Hematopoietic multipotent progenitor cell treated with erythropoietin and hydrocortisone succinate and interleukin-3 and kit ligand, for 8 days (in vitro differentiated cells): ENCODE measurements at regions not wholly inside any gene's neighbourhood (a gene's known extent, or its start where the extent isn't known, plus 50 kb on each side); places are given as distances from the start of the nearest gene placed in this dataset.

ENCODE experiments used
- DNase-seq: peaks from one replicate; pipeline ENCODE4 v3.0.0-alpha.2; 2015

DNA sequence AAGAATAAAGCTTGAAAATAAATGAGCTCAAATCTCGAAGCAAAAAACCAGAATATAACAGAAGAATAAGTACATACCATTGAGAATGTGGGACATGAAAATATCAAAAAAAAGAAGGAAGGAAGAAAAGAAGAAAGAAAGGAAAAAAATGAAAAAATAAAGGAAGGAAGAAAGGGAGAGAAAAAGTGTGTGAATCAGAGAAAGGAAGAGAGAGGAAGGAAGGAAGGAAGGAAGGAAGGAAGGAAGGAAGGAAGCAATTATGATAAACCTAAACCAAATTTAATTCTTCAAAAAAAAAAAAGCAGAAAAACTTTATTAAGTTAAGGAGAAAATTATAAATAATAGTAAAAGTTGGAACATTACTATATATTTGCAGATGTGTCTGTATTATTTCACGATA lies 949.8 kb downstream of the NLGN4X start:
- DNase-seq, result no peak

DNA sequence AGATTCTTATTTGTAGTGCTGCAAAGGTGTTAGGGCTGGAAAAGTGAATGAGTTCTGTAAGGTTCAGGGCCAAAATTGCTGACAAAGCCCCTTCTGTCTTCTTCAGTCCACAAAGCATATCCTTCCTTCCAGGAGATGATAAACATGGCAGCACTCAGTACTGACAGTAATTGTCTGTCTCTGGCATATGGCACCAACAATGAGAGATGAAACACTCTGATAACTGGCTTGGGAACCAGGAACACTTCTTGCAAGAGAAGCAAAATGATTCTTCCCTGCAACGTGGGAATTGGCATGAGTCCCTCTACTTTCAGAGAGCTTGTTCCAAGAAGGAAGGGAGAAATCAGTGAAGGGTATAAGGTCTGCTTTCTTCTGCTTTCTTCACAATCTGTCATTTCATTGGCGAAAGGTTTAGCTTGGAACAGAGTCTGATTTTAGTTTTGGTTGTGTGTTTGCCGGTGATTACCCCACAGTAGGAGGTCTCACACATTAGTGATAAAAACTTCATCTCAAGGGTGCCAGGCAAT lies 963.3 kb downstream of the NLGN4X start:
- no peak for DNase-seq

GRCh38 chrX:5250106-5250505 lies 978.6 kb downstream of the NLGN4X start:
- DNase-seq, result no peak

GRCh38 chrX:5242091-5242790 lies 986.4 kb downstream of the NLGN4X start:
- DNase-seq, result no peak

DNA sequence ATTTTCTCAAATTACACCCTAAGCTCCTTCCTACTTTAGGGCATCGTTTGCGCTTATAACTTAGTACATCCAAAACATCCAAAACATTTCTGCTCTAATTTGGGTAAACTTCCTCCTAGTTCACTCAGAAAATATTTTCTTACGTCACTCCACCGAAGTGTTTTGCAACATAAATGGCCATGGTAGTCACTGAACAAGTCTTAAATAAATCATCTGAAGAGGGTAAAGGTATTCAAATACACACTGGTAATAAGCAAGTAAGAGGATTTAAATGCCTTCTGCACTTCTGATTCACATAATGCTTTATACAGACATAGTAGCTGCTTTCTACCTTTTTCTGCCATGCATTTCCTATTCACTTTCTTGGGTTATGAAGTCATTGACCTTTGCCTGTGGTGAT lies 991.9 kb downstream of the NLGN4X start:
- no peak for DNase-seq

GRCh38 chrX:5236096-5236495 lies 992.6 kb downstream of the NLGN4X start:
- DNase-seq, result peak; percentile 3

DNA sequence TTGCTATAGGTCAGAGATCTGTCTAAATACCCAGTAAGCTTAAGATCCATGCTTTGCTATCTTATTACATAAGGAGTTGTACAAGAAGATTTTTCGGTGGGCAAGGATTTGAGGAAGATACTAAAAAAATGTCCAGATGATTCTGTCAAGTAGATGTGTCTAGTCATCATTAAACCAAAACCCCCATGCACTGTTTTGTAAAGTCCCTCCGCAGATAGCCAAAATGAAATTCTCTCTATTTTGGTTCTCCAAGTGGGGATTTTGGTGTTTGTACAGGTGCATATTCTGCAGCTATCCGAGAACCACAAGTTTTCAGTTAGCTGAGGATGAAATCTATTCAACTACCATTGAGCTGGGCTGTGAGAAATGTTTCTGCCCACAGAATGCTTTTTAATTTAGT lies 994.8 kb downstream of the NLGN4X start:
- DNase-seq, result no peak

DNA sequence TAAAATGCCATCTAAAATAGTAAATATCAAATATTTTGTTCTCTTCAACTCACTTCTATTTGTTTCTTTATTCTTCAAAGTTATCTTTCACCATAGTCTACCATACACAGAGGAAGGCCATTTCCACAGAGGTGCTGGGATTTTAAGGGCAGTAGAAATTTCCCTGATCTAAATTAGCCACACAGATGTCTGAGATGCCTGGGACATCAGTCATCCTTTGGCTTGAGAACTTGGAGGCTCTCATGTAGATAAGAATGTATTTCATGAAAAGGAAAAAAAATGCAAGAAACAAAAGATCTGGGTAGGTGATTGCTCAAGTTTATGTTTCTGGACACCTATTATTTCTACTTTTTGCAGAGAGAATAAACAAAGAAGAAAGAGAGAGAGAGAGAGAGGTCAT lies 1008.2 kb downstream of the NLGN4X start:
- DNase-seq, result no peak

GRCh38 chrX:5194806-5195205 lies 1033.9 kb downstream of the NLGN4X start:
- DNase-seq, result no peak

DNA sequence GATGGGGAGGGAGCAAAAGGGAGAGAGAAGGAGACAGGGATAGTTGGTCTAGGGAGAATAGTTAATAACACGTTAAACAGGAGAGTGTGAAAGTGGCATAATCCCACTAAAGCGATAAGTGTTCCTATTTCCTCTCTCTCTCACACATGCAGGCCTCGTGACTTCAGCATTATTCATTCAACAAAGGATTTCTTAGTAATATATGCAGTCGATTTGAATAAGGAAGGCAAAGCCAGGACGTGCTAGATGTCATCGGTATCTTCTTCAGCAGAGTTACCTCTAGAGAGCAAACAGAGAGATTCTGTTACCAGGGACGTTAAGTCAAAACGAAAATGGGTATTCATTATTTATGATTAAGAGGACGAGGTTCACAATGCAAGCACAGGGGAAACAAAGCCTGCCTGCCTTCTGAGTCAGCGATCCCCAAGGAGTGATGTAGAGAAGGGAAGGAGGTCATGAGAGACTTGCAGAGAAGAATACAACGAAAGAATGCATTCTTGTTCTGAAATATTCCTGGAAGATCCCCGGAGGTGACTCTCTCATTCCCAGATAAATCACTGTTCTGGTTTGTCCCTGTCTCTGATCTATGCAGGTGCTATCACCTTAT lies 1048.4 kb downstream of the NLGN4X start:
- no peak for DNase-seq

DNA sequence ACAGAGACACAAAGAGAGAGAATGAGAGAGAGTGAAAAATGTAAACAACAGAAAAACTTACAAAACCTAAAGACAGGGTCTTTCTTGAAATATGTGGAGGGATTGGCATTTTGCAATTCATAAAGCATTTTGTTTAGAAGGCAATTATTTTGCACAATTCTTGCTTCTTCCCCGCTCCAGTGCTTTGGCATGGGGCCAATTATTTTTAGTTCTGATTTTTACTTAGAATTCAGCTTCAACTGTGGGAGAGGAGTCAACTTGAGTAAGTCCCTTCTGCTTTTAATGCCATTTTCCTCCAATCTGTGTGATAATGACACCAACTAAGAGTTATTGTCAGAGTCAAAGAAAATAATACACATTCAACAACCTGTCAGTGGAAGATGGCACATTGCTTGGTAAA lies 1051.9 kb downstream of the NLGN4X start:
- no peak for DNase-seq

GRCh38 chrX:5163663-5164062 lies 1065.0 kb downstream of the NLGN4X start:
- no peak for DNase-seq

GRCh38 chrX:5155301-5155700 lies 1073.4 kb downstream of the NLGN4X start:
- DNase-seq, result no peak

- no peak for DNase-seq
Measured at GRCh38 chrX:5145957-5146356, 1082.7 kb downstream of the NLGN4X start.

DNA sequence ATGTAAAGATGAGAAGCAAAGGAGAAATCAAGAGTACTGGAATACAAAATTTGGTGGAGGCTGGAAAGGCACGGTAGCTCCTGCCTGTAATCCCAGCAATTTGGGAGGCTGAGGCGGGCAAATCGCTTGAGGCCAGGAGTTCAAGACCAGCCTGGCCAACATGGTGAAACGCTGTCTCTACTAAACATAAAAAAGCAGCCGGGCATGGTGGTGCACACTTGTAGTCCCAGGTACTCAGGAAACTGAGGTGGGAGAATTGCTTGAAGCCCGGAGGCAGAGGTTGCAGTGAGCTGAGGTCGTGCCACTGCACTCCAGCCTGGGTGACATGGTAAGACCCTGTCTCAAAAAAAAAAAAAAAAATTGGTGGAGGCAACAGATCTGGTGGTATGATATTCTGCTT lies 1086.0 kb downstream of the NLGN4X start:
- DNase-seq, result no peak

- DNase-seq, result no peak
Measured at GRCh38 chrX:5122181-5122678, 1106.4 kb downstream of the NLGN4X start.

DNA sequence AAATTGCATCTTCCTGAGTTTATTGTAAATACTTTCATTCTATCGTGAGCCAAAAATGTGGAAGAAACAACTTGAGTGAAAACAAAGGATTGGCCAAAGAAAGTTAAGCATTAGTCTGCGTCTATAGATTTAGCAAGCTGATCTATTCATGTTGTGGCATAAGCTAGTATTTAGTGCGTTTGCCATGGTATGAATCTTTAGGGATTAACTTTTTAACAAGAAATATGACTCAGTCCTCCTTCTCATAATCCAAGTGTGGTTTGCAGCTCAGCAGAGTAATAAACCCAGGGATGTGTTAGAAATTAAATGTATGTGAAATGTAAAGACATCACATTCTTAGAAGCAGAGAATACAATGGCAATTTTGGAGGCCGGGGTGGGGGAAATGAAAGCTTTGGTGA lies 1110.9 kb downstream of the NLGN4X start:
- no peak for DNase-seq

GRCh38 chrX:5113128-5113527 lies 1115.5 kb downstream of the NLGN4X start:
- peak; percentile 57 for DNase-seq

DNA sequence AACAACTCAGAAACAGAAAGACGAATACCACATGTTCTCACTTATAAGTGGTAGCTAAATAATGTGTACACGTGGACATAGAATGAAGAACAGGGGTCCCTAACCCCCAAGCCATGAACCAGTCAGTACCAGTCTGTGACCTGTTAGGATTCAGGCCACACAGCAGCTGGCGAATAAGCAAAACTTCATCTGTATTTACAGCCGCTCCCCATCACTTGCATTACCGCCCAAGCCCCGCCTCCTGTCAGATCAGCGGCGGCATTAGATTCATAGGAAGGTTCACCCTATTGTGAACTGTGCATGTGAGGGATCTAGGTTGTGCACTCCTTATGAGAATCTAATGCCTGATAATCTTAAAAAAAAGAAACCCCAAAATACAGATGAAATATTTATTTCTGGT lies 1128.7 kb downstream of the NLGN4X start:
- no peak for DNase-seq

- DNase-seq, result no peak
Measured at GRCh38 chrX:5086388-5086787, 1142.3 kb downstream of the NLGN4X start.

DNA sequence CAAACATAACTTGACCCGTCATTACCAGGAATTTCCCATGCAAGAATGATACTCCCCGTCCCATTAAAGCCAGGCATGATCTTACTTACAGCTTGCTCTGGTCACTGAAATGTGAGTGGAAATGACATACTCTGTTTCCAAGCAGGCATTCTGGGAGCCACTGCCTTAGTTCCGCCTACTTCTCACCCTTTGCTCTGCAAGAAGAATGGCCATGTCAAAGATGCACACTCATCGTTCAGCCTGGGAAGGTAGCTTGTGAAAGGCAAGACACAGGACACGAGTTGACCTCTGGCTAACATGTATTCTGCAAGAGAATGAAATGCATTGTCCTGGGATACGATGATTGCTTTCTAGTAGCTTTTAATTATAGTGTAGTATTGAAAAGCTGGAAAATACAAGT lies 1144.4 kb downstream of the NLGN4X start:
- no peak for DNase-seq

GRCh38 chrX:5082705-5083104 lies 1146.0 kb downstream of the NLGN4X start:
- DNase-seq, result no peak

DNA sequence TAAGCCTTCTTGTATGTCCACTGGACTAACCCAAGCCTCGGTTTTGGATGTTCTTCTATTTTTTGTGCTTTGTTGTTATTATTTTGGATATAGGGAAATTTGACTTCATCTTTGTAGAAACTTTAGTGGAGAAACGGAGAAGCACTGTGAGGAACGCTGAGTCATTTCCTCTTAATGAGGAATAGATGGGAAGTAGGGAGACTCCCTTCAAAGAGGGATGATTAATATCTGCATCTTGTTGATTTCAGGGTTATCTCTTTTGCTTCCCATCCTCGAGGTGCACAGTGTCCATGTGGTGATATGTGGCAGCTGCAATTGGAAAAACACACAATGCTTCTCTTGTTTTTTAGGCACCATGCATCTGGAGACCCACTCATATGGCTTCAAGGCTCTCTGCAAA lies 1147.9 kb downstream of the NLGN4X start:
- no peak for DNase-seq

GRCh38 chrX:5068550-5068949 lies 1160.1 kb downstream of the NLGN4X start:
- no peak for DNase-seq

DNA sequence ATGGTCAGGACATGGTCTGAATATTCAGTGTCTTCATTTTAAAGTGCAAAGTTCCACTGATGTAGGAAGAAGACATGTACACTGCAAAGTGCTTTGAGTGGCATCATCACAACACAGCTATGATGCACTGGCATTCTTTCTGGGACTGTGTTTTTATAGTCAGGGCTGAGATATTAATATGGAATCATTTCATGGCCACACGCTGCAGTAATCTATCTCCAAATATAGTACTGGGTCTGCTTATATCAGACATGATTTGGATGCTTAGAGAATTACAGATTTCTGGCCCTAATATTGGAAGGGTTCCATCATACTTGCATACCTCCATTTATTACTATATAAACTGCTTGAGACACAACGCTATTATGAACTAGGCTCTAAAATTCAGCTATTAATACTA lies 1170.9 kb downstream of the NLGN4X start:
- DNase-seq, result no peak
